Adrenal gland (tissue), 9 donors: ENCODE measurements at regions not wholly inside any gene's neighbourhood (a gene's known extent, or its start where the extent isn't known, plus 50 kb on each side); places are given as distances from the start of the nearest gene placed in this dataset.

Source experiments
- DNase-seq, 7 donors: peaks; one replicate each; pipeline ENCODE4 v3.0.0-alpha.2; 2019 to 2020
- H3K27ac ChIP-seq, 5 donors: fragments of 200-600 bp; sonication (generic) in 4 of 5; 1 replicate in 3 of 5; 2 replicates in 2 of 5; pipeline versions ENCODE4 v1.5.1 to v1.8.0; 2016 to 2020; ENCODE audit warnings: mild to moderate bottlenecking in 1 of 5
- H3K27me3 ChIP-seq: fragments of 200-600 bp; 2 replicates; pipeline ENCODE4 v1.8.0; 2021
- H3K36me3 ChIP-seq, 2 donors: fragments of 200-600 bp; replicated peaks in 1 of 2; 1 replicate in 1 of 2; 2 replicates in 1 of 2; pipeline versions ENCODE4 v1.5.1 to v1.8.0; 2018 to 2022
- H3K4me1 ChIP-seq, 2 donors: fragments of 200-600 bp; replicated peaks in 1 of 2; 1 replicate in 1 of 2; 2 replicates in 1 of 2; pipeline versions ENCODE4 v1.5.1 to v1.8.0; 2018 to 2021
- H3K4me3 ChIP-seq, 4 donors: fragments of 200-600 bp; sonication (generic) in 3 of 4; one replicate each; pipeline ENCODE4 v1.5.1; 2016 to 2018
- H3K9me3 ChIP-seq, 3 donors: fragments of 200-600 bp; sonication (generic) in 1 of 3; replicated peaks in 1 of 3; 1 replicate in 2 of 3; 2 replicates in 1 of 3; pipeline versions ENCODE4 v1.5.1 to v1.8.0; 2016 to 2021
- POLR2A ChIP-seq, 2 donors: fragments of 450-650 bp; IDR thresholded peaks; one replicate each; pipeline ENCODE4 v1.6.1; 2017; ENCODE audit warnings: antibody characterized with exemption in 2 of 2, mild to moderate bottlenecking in 2 of 2, moderate library complexity in 1 of 2
- WGBS, 4 donors: extraction: QIAGEN DNeasy Blood & Tissue Kit in 2 of 4; methylation state at CpG; one replicate each; pipeline versions ENCODE4 v1.1.5 to v1.1.7; 2013 to 2017; 5-methylcytosine and 5-hydroxymethylcytosine counted together
- intact Hi-C, 2 donors: fragments of 100-400 bp; cut with DNase I; formaldehyde crosslinking; loops; one replicate each; pipeline versions ENCODE4 v1.14.1 to v1.15.0; 2022 to 2023
- TF ChIP-seq, protein P1 (sequence below), 6 experiments: fragments of 450-650 bp in 4 of 6; fragments of 200-600 bp in 2 of 6; sonication (generic) in 1 of 6; IDR thresholded peaks; 1 replicate in 5 of 6; 2 replicates in 1 of 6; pipeline versions ENCODE4 v1.5.1 to v1.8.0; 2016 to 2021; ENCODE audit warnings: antibody characterized with exemption in 6 of 6, mild to moderate bottlenecking in 2 of 6, moderate library complexity in 1 of 6
- donor health status: healthy with polysubstance abuse.
- donor health status: Bipolar disorder and iron deficiency.
- donor health status: DM: yes; HTN: yes; CAD: no.
- donor health status: DM: no; HTN: no; CAD: no.
- donor health status: DM: no; HTN: no; CAD: no.

DNA sequence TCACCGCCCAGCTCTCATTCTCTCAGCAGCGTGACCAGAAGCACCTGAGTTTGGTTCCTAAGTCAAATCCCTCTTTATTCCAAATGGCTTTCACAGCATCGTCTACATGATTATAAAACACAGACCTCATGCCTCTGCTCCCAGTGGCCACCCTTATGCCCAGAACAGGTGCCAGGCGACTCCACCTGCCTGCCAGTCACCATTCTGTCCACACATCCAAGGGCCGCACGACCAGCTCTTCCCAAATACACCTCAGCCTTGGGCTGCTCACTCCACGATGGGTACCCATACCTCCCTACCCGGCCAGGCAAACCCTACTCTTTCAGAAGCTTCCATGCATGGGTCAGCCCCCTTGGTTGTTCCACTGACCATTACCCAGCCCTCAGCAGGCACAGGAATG lies 851.6 kb upstream of the SALL3 start:
- Histone ChIP-seq H3K4me3 (no peak overlapping the region), H3K9me3 (no peaks in the 10 kb centered on the region), H3K27ac (no peak overlapping the region), H3K27me3 (no peaks in the 10 kb centered on the region), H3K36me3 (no peaks in the 10 kb centered on the region), H3K4me1 (no peaks in the 10 kb centered on the region)
- intact Hi-C loops: no loop called here
- no peak for TF ChIP-seq POLR2A (IDR thresholded peaks at IDR 0.05)
- TF ChIP-seq, protein P1, sequence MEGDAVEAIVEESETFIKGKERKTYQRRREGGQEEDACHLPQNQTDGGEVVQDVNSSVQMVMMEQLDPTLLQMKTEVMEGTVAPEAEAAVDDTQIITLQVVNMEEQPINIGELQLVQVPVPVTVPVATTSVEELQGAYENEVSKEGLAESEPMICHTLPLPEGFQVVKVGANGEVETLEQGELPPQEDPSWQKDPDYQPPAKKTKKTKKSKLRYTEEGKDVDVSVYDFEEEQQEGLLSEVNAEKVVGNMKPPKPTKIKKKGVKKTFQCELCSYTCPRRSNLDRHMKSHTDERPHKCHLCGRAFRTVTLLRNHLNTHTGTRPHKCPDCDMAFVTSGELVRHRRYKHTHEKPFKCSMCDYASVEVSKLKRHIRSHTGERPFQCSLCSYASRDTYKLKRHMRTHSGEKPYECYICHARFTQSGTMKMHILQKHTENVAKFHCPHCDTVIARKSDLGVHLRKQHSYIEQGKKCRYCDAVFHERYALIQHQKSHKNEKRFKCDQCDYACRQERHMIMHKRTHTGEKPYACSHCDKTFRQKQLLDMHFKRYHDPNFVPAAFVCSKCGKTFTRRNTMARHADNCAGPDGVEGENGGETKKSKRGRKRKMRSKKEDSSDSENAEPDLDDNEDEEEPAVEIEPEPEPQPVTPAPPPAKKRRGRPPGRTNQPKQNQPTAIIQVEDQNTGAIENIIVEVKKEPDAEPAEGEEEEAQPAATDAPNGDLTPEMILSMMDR (IDR thresholded peaks at IDR 0.05): no peak
- no peak for DNase-seq
- WGBS, 4 donors: 68 to 83% (median 77%) methylated on average over 8 of the region's 8 CpGs

DNA sequence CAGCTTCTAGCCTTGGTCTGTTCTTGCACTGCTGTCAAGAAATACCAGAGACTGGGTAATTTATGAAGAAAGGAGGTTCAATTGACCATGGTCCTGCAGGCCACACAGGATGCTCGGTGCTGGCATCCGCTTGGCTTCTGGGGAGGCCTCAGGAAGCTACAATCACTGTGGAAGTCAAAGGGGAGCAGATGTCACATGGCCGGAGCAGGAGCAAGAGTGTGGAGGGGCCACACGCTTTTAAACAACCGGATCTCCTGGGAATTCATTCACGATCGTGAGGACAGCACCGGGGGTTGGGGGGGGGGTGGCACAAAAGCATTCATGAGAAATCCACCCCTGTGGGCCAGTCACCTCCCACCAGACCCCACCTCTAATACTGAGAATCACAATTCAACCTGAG lies 850.4 kb upstream of the SALL3 start:
- no peaks in the 10 kb centered on the region for H3K9me3 ChIP-seq
- 67 to 79% (median 71%) methylated on average over 8 of the region's 8 CpGs for WGBS, 4 donors
- H3K36me3 ChIP-seq: no peaks in the 10 kb centered on the region
- H3K27me3 ChIP-seq: no peaks in the 10 kb centered on the region
- TF ChIP-seq, protein P1 (IDR thresholded peaks at IDR 0.05): no peak
- no peak for TF ChIP-seq POLR2A (IDR thresholded peaks at IDR 0.05)
- DNase-seq: no peak
- H3K27ac ChIP-seq: no peak overlapping the region
- no peaks in the 10 kb centered on the region for H3K4me1 ChIP-seq
- no peak overlapping the region for H3K4me3 ChIP-seq
- intact Hi-C loops: no loop called here

DNA sequence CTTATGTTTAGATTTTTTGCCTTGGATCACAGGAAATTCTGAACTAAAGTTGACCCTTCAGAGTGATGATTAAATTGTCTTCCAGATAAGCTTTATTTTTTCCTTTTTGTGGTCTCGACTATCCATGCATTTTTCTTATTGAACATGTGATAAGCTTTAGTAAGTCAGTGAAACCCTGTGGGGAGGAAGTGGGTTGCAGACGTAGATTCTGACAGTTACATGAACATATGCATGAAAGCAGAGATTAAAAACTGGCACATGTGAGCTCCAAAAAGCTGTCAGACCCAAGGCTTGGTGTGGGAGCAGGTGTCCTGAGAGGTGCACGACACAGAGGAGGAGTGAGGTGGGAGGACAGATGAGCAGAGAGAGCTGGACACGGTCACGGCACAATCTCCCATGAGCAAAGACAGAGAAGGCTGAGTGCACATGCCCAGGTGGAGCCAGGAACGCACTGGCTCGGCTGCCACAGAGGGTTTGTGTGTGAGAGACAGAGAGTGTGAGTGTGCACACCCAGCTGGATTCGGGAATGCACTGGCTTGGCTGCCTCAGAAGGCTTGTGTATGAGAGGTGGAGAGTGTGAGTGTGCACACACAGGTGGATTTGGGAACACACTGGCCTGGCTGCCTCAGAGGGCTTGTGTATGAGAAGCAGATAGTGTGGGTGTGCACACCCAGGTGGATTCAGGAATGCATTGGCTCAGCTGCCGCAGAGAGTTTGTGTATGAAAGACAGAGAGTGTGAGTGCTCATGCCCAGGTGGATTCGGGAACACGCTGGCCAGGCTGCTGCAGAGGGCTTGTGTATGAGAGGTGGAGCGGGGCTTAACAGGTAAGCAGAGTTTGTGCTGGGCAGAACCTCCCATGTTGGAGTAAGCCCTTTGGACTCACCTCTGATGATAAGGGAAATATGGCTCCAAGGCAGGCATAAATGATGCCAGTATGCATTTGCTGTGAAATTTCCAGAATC lies 849.1 kb upstream of the SALL3 start:
- Histone ChIP-seq H3K4me3 (no peak overlapping the region), H3K9me3 (no peaks in the 10 kb centered on the region), H3K36me3 (no peaks in the 10 kb centered on the region), H3K4me1 (no peaks in the 10 kb centered on the region), H3K27ac (no peak overlapping the region), H3K27me3 (no peaks in the 10 kb centered on the region)
- intact Hi-C loops: no loop called here
- TF ChIP-seq, protein P1 (IDR thresholded peaks at IDR 0.05): no peak
- TF ChIP-seq POLR2A (IDR thresholded peaks at IDR 0.05): no peak
- WGBS, 4 donors: 56 to 59% (median 57%) methylated on average over 12 of the region's 12 CpGs
- DNase-seq: no peak

DNA sequence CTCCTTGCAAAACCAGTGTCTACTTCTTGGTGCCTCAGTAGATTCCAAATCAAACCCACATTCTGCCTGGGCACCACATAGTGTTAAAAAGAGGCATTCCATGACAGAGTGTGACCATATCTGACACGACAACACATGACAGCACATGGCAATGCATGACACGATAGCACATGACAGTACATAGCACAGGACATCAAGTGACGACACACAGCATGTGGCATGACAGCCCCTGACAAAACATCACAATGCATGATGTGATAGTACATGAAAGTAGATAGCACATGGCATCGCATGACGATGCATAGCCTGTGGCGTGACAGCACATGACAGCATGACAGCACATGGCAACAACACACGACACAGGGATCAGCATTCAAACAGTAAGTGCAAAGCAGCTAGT lies 845.9 kb upstream of the SALL3 start:
- 75 to 87% (median 77%) methylated on average over 7 of the region's 7 CpGs for WGBS, 4 donors
- intact Hi-C loops: no loop called here
- Histone ChIP-seq H3K27ac (no peak overlapping the region), H3K4me3 (no peak overlapping the region), H3K36me3 (no peaks in the 10 kb centered on the region), H3K4me1 (no peaks in the 10 kb centered on the region), H3K9me3 (no peaks in the 10 kb centered on the region), H3K27me3 (no peaks in the 10 kb centered on the region)
- DNase-seq: no peak
- TF ChIP-seq, protein P1 (IDR thresholded peaks at IDR 0.05): no peak
- TF ChIP-seq POLR2A (IDR thresholded peaks at IDR 0.05): no peak
